ENCODE measurements at regions not wholly inside any gene's neighbourhood (a gene's known extent, or its start where the extent isn't known, plus 50 kb on each side); places are given as distances from the start of the nearest gene placed in this dataset.

- no peak for TF ChIP-seq POLR2AphosphoS5 (IDR thresholded peaks at IDR 0.05; ENCODE audit: low read depth)
- TF ChIP-seq, protein P1, sequence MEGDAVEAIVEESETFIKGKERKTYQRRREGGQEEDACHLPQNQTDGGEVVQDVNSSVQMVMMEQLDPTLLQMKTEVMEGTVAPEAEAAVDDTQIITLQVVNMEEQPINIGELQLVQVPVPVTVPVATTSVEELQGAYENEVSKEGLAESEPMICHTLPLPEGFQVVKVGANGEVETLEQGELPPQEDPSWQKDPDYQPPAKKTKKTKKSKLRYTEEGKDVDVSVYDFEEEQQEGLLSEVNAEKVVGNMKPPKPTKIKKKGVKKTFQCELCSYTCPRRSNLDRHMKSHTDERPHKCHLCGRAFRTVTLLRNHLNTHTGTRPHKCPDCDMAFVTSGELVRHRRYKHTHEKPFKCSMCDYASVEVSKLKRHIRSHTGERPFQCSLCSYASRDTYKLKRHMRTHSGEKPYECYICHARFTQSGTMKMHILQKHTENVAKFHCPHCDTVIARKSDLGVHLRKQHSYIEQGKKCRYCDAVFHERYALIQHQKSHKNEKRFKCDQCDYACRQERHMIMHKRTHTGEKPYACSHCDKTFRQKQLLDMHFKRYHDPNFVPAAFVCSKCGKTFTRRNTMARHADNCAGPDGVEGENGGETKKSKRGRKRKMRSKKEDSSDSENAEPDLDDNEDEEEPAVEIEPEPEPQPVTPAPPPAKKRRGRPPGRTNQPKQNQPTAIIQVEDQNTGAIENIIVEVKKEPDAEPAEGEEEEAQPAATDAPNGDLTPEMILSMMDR (IDR thresholded peaks at IDR 0.05; ENCODE audit: insufficient read depth, low read length): no peak
- TF ChIP-seq REST (IDR thresholded peaks at IDR 0.05; ENCODE audit: insufficient replicate concordance, low read depth): no peak
Measured at GRCh38 chr2:20897874-20898453, 75.1 kb upstream of the LDAH start.

Data from HL-60 (cell line).